ENCODE measurements at regions not wholly inside any gene's neighbourhood (a gene's known extent, or its start where the extent isn't known, plus 50 kb on each side); places are given as distances from the start of the nearest gene placed in this dataset.

DNA sequence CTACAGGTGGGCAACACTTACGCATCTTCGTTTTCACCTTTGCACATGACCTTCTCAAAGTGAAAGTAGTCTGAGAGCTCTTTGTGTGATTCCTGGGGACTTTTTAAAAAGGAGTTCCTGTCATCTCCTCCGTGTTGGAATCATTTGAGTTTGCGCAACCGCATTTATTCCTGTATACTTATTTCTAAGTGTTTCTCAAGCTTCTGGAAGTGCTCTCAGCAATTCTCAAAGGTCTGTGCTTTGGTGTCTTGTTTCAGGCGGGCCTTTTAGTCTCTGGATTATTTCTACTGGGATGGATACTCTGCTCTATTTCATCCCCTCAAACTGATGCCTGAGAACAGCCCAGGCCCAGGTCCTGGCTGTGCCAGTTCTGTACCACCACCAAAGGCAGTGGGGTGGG, 226.5 kb upstream of the TUT7 start:
- Mint-ChIP-seq H3K36me3 (no peaks in the 10 kb centered on the region), H3K27ac (no peak overlapping the region), H3K4me3 (no peak overlapping the region), H3K9me3 (no peaks in the 10 kb centered on the region), H3K4me1 (ENCODE audit: unreplicated experiment) (peaks cover 54% of the 10 kb centered on the region), H3K27me3 (peaks cover 9% of the 10 kb centered on the region)
- no peak for TF ChIP-seq CTCF (conservative IDR thresholded peaks at IDR 0.05)
- DNase-seq (ENCODE audit: extremely low spot score, unreplicated experiment) = peak; percentile 24

- no peak overlapping the region for H3K4me3 Mint-ChIP-seq
- no peak overlapping the region for H3K27ac Mint-ChIP-seq
Measured at GRCh38 chr9:86578722-86579121, 224.5 kb upstream of the TUT7 start.

GRCh38 chr9:86577420-86578333, 223.5 kb upstream of the TUT7 start:
- Mint-ChIP-seq H3K9me3 (peaks cover 4% of the 10 kb centered on the region), H3K27ac (no peak overlapping the region), H3K4me1 (ENCODE audit: unreplicated experiment) (peaks cover 34% of the 10 kb centered on the region)

More at GRCh38 chr9:86578722-86579121, 224.5 kb upstream of the TUT7 start:
- H3K9me3 Mint-ChIP-seq = peaks cover 4% of the 10 kb centered on the region
- peaks cover 40% of the 10 kb centered on the region for H3K4me1 Mint-ChIP-seq (ENCODE audit: unreplicated experiment)
- H3K27me3 Mint-ChIP-seq = peaks cover 6% of the 10 kb centered on the region
- DNase-seq (ENCODE audit: extremely low spot score, unreplicated experiment) = no peak
- peaks cover 4% of the 10 kb centered on the region for H3K36me3 Mint-ChIP-seq
- no peak for TF ChIP-seq CTCF (conservative IDR thresholded peaks at IDR 0.05)

DNA sequence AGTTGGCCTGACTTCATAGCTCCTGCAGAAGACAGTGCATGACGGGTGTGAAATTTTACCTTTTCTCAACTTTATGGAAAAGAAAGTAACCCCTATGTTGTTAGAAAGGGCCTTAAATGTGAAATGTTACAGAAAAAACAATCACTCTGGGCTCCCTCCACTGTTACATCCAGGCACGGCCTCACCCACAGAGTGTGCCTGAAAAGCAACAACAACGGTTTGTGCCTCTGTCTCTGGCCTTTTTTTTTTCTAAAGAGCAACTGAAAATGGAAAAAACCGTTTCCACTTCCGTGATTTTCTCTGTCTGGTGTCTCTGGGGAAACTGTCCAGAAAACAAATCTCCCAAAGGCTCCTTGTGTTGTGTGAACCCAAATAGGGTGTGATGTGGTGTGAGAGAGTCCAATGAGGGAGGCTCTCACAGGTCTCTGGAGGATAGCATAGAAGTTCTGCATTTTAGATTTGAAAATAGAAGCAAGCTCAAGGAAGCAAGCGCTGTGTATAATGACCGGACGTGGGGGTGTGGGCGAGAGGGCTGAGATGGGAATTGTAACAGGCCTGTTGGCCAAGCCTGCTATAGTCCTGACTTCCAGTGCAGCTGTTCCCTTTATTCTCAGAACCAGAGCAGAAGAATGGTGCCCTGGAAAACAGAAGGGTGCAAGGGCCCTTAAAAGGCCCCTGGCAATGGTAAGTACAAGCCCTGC, 221.8 kb upstream of the TUT7 start:
- H3K36me3 Mint-ChIP-seq = peaks cover 4% of the 10 kb centered on the region
- H3K4me3 Mint-ChIP-seq = no peak overlapping the region
- peaks cover 5% of the 10 kb centered on the region for H3K27me3 Mint-ChIP-seq
- peaks cover 28% of the 10 kb centered on the region for H3K4me1 Mint-ChIP-seq (ENCODE audit: unreplicated experiment)
- DNase-seq (ENCODE audit: extremely low spot score, unreplicated experiment) = no peak
- no peak overlapping the region for H3K27ac Mint-ChIP-seq
- peaks cover 4% of the 10 kb centered on the region for H3K9me3 Mint-ChIP-seq
- no peak for TF ChIP-seq CTCF (conservative IDR thresholded peaks at IDR 0.05)

More at GRCh38 chr9:86577420-86578333, 223.5 kb upstream of the TUT7 start:
- no peak for DNase-seq (ENCODE audit: extremely low spot score, unreplicated experiment)
- H3K27me3 Mint-ChIP-seq = peaks cover 5% of the 10 kb centered on the region
- no peak for TF ChIP-seq CTCF (conservative IDR thresholded peaks at IDR 0.05)
- H3K4me3 Mint-ChIP-seq = peak overlapping the region; percentile 6
- H3K36me3 Mint-ChIP-seq = peaks cover 4% of the 10 kb centered on the region

DNA sequence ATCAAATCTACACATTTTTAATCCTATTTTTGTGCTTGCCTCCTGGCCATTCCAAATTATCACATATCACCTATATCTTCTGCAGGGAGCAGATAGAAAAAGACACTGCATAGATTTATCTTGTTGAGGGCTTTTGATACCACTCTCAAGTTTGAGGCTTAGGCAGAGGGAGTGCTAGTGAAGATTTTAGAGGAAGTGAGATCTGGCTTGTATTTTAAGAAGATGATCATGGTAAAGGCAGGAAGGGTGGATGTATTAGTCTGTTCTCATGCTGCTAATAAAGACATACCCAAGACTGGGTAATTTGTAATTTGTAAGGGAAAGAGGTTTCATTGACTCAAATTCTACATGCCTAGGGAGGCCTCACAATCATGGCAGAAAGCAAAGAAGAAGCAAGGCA, 220.9 kb upstream of the TUT7 start:
- no peak overlapping the region for H3K4me3 Mint-ChIP-seq
- peaks cover 23% of the 10 kb centered on the region for H3K4me1 Mint-ChIP-seq (ENCODE audit: unreplicated experiment)
- H3K36me3 Mint-ChIP-seq = peaks cover 4% of the 10 kb centered on the region
- TF ChIP-seq CTCF (conservative IDR thresholded peaks at IDR 0.05) = no peak
- peaks cover 5% of the 10 kb centered on the region for H3K27me3 Mint-ChIP-seq
- peaks cover 4% of the 10 kb centered on the region for H3K9me3 Mint-ChIP-seq
- H3K27ac Mint-ChIP-seq = no peak overlapping the region
- no peak for DNase-seq (ENCODE audit: extremely low spot score, unreplicated experiment)
